Tibial nerve (tissue), 3 donors: ENCODE measurements at regions not wholly inside any gene's neighbourhood (a gene's known extent, or its start where the extent isn't known, plus 50 kb on each side); places are given as distances from the start of the nearest gene placed in this dataset.

Source experiments
- POLR2A ChIP-seq, 2 donors: fragments of 450-650 bp; IDR thresholded peaks; one replicate each; pipeline ENCODE4 v1.6.1; 2017; ENCODE audit warnings: antibody characterized with exemption in 2 of 2, mild to moderate bottlenecking in 2 of 2, moderate library complexity in 2 of 2
- TF ChIP-seq, protein P1 (sequence below), 5 experiments: fragments of 200-600 bp in 3 of 5; fragments of 450-650 bp in 2 of 5; sonication (generic) in 3 of 5; IDR thresholded peaks; one replicate each; pipeline ENCODE4 v1.5.1; 2016 to 2019; ENCODE audit warnings: antibody characterized with exemption in 5 of 5, mild to moderate bottlenecking in 3 of 5, moderate library complexity in 2 of 5

- TF ChIP-seq, protein P1, sequence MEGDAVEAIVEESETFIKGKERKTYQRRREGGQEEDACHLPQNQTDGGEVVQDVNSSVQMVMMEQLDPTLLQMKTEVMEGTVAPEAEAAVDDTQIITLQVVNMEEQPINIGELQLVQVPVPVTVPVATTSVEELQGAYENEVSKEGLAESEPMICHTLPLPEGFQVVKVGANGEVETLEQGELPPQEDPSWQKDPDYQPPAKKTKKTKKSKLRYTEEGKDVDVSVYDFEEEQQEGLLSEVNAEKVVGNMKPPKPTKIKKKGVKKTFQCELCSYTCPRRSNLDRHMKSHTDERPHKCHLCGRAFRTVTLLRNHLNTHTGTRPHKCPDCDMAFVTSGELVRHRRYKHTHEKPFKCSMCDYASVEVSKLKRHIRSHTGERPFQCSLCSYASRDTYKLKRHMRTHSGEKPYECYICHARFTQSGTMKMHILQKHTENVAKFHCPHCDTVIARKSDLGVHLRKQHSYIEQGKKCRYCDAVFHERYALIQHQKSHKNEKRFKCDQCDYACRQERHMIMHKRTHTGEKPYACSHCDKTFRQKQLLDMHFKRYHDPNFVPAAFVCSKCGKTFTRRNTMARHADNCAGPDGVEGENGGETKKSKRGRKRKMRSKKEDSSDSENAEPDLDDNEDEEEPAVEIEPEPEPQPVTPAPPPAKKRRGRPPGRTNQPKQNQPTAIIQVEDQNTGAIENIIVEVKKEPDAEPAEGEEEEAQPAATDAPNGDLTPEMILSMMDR (IDR thresholded peaks at IDR 0.05) = no peak
- TF ChIP-seq POLR2A (IDR thresholded peaks at IDR 0.05) = no peak
These were observed 213.9 kb upstream of the SSTR4 start for GRCh38 chr20:22821081-22821727.
